Upper lobe of right lung (tissue), 1 donor: ENCODE measurements at regions not wholly inside any gene's neighbourhood (a gene's known extent, or its start where the extent isn't known, plus 50 kb on each side); places are given as distances from the start of the nearest gene placed in this dataset.

Experiments
- ATAC-seq: fragments of 200-7000 bp; cut with Tn5 transposase; one replicate; pipeline ENCODE4 v1.9.1; 2020; ENCODE audit warnings: mild to moderate bottlenecking, moderate library complexity
- DNase-seq: peaks from one replicate; pipeline ENCODE4 v3.0.0-alpha.2; 2020
- H3K27ac ChIP-seq: fragments of 200-600 bp; one replicate; pipeline ENCODE4 v1.8.0; 2022
- H3K27me3 ChIP-seq: fragments of 200-600 bp; one replicate; pipeline ENCODE4 v1.8.0; 2022; ENCODE audit warnings: mild to moderate bottlenecking
- H3K36me3 ChIP-seq: fragments of 200-600 bp; one replicate; pipeline ENCODE4 v1.8.0; 2022
- H3K4me1 ChIP-seq: fragments of 200-600 bp; one replicate; pipeline ENCODE4 v1.8.0; 2022
- H3K4me3 ChIP-seq: fragments of 200-600 bp; one replicate; pipeline ENCODE4 v1.8.0; 2022; ENCODE audit warnings: mild to moderate bottlenecking
- H3K9me3 ChIP-seq: fragments of 200-600 bp; one replicate; pipeline ENCODE4 v1.8.0; 2022
- CTCF ChIP-seq: fragments of 200-600 bp; IDR thresholded peaks from one replicate; pipeline ENCODE4 v1.8.0; 2022; ENCODE audit warnings: antibody characterized with exemption
- intact Hi-C: fragments of 100-400 bp; cut with DNase I; formaldehyde crosslinking; loops from one replicate; pipeline ENCODE4 v1.11.0; 2022
- donor health status: DM: no; HTN: yes; CAD: no; lungs with severe emphysema.

GRCh38 chr10:124251317-124252065 is 158.1 kb upstream of the CHST15 start:
- Histone ChIP-seq H3K36me3 (no peaks in the 10 kb centered on the region), H3K27me3 (no peaks in the 10 kb centered on the region), H3K4me3 (no peak overlapping the region), H3K9me3 (no peaks in the 10 kb centered on the region), H3K27ac (peak overlapping the region; percentile 6), H3K4me1 (no peaks in the 10 kb centered on the region)
- no peak for TF ChIP-seq CTCF
- no peak for ATAC-seq
- intact Hi-C loops = no loop called here
- no peak for DNase-seq

- intact Hi-C loops = no loop called here
- Histone ChIP-seq H3K27me3 (no peaks in the 10 kb centered on the region), H3K9me3 (no peaks in the 10 kb centered on the region), H3K27ac (no peak overlapping the region), H3K36me3 (no peaks in the 10 kb centered on the region), H3K4me3 (no peak overlapping the region), H3K4me1 (no peaks in the 10 kb centered on the region)
- TF ChIP-seq CTCF = no peak
- DNase-seq (no peak), ATAC-seq (no peak)
Measured at GRCh38 chr10:124250506-124250905, 157.1 kb upstream of the CHST15 start.

GRCh38 chr10:124249812-124250432 is 156.5 kb upstream of the CHST15 start:
- H3K9me3 ChIP-seq = no peaks in the 10 kb centered on the region
- no peak overlapping the region for H3K4me3 ChIP-seq
- H3K4me1 ChIP-seq = no peaks in the 10 kb centered on the region
- no peaks in the 10 kb centered on the region for H3K36me3 ChIP-seq
- ATAC-seq = no peak
- intact Hi-C loops = no loop called here
- DNase-seq = no peak
- H3K27me3 ChIP-seq = no peaks in the 10 kb centered on the region
- H3K27ac ChIP-seq = no peak overlapping the region
- peak; percentile 11 for TF ChIP-seq CTCF

- intact Hi-C loops = no loop called here
- H3K4me3 ChIP-seq = no peak overlapping the region
- H3K27me3 ChIP-seq = no peaks in the 10 kb centered on the region
- no peak for ATAC-seq
- no peaks in the 10 kb centered on the region for H3K4me1 ChIP-seq
- no peaks in the 10 kb centered on the region for H3K36me3 ChIP-seq
- DNase-seq = no peak
- TF ChIP-seq CTCF = no peak
- H3K9me3 ChIP-seq = no peaks in the 10 kb centered on the region
- no peak overlapping the region for H3K27ac ChIP-seq
Measured at GRCh38 chr10:124249196-124249595, 155.8 kb upstream of the CHST15 start.

- intact Hi-C loops = no loop called here
- no peak for DNase-seq
Measured at GRCh38 chr10:124248056-124249045, 155.0 kb upstream of the CHST15 start.

More at GRCh38 chr10:124248056-124249045, 155.0 kb upstream of the CHST15 start:
- ATAC-seq = no peak
- Histone ChIP-seq H3K36me3 (no peaks in the 10 kb centered on the region), H3K4me3 (no peak overlapping the region), H3K4me1 (no peaks in the 10 kb centered on the region), H3K27me3 (no peaks in the 10 kb centered on the region), H3K9me3 (no peaks in the 10 kb centered on the region), H3K27ac (no peak overlapping the region)
- TF ChIP-seq CTCF = no peak
